Mesenchymal stem cell (in vitro differentiated cells and primary cell): ENCODE measurements at regions not wholly inside any gene's neighbourhood (a gene's known extent, or its start where the extent isn't known, plus 50 kb on each side); places are given as distances from the start of the nearest gene placed in this dataset. TPM values are rescaled to one million over a fixed set of nuclear protein-coding genes. Genes with fewer than 3 reads are reported as not detected.

Experiments
- small RNA-seq: library from polyadenylated mRNA; stranded (forward); fragments of <200 nt; extraction: miRNeasy Mini kit (QIAGEN cat#:217004); gene quantifications from one replicate; pipeline ENCODE3, GENCODE V24; 2013; ENCODE audit warnings: low read depth

Small RNA genes lying in the stretch of these regions (small RNA-seq; reads per million reads assigned to genes)
- not detected for gene RNU1-150P
